ENCODE measurements at regions not wholly inside any gene's neighbourhood (a gene's known extent, or its start where the extent isn't known, plus 50 kb on each side); places are given as distances from the start of the nearest gene placed in this dataset.
"Not testable (repeated sequence)": the region's sequence is repeated elsewhere in the genome, so short reads cannot be mapped to it uniquely, and the experiment has no call there.

DNA sequence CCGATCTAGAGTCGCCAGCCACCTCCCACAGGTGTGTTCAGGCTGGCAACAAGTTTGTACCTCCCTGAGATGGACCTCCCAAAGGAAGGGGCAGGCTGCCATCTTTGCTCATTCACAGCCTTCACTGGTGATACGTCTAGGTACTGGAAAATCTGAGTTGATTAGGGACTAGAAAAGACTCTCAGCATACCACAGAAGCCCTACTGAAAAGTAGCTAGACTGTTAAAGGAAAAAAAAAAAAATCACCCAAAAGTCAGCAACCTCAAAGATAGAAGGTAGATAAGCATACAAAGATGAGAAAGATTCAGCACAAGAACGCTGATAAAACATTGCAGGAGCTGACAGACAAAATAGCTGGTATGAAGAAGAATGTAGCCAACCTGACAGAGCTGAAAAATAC, 128.6 kb upstream of the WDR75 start:
- DNase-seq, result no peak

DNA sequence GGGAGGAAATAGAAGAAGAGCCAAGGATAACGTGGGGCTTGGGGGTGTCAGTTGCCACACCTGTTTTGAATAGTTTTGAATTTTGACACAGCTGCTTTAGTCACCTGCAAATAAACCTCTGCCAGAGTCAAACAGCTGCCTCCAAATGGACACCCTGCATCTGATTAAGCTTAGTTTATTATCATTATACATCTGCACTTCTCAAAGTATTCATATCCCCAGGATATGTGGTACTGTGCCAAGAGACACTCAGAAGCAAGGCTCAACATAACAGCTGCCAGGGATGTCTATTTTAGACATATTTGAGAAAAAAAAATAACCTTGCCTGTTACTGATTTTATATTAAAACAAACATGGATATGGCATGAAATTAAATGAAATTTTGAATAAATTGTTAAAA, 122.5 kb upstream of the WDR75 start:
- no peak for DNase-seq

DNA sequence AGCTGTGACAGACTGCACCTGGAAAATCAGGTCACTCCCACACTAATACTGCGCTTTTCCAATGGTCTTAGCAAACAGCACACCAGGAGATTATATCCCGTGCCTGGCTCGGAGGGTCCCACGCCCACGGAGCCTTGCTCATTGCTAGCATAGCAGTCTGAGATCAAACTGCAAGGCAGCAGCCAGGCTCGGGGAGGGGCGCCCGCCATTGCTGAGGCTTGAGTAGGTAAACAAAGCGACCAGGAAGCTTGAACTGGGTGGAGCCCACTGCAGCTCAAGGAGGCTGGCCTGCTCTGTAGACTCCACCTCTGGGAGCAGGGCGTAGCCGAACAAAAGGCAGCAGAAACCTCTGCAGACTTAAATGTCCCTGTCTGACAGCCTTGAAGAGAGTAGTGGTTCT, 121.8 kb upstream of the WDR75 start:
- not testable (repeated sequence) for DNase-seq

DNA sequence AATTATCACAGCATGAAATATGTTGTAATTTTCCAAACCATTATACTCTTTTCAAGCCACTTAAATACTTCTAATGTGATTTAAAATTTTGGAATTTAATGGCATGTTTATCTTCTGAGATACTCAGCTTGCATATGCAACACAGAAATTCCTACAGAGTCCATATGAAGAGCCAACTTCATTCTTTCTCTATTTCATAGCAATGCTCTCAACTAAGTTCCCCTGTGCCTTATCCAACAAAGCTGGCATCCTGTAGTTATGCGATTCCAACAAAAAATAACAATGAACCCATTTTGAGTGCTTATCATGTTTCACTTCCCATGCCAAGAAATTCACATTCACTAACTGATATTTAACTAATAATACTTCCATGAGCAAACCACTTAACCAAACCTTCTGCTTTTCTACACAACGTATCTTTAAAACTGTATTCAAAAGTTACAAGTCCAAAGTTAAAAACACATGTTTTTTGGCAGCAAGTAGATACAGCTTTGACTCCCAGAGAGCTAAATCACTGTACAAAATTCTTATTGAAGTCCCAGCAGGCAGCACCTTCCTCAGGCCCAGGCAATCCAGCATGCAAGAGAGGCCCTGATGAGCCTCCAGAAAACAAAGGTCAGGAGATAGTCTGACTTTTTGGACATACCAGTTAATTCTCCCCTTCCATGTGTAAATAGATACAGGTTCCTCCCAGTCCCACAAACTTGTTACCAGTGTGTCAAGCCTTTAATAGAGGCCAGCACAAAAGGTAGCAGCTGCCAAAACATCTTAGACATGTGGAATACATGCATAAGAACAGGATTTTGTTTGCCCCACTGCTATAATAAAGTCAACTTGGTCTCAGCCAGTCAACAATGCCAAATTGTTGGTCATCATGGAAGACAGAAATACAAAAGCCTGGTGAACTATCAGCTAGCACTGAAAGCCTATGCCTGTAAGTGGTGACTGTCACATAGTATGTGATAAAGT, 113.1 kb upstream of the WDR75 start:
- DNase-seq, result no peak

DNA sequence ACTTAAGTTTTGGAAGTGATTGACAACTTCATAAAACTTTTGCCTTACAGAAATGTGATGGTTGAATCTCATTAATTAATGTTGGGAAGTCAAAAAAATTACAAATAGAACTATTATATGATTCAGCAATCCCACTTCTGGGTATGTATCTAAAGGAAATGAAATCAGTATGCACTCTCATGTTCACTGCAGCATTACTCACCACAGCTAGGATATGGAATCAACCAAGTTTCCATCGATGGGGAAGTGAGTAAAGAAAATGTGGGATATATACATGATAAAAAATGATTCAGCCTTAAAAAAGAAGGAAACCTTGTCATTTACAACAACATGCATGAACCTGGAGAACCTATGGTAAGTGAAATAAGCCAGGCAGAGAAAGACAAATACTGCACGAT, 112.4 kb upstream of the WDR75 start:
- DNase-seq, result no peak

DNA sequence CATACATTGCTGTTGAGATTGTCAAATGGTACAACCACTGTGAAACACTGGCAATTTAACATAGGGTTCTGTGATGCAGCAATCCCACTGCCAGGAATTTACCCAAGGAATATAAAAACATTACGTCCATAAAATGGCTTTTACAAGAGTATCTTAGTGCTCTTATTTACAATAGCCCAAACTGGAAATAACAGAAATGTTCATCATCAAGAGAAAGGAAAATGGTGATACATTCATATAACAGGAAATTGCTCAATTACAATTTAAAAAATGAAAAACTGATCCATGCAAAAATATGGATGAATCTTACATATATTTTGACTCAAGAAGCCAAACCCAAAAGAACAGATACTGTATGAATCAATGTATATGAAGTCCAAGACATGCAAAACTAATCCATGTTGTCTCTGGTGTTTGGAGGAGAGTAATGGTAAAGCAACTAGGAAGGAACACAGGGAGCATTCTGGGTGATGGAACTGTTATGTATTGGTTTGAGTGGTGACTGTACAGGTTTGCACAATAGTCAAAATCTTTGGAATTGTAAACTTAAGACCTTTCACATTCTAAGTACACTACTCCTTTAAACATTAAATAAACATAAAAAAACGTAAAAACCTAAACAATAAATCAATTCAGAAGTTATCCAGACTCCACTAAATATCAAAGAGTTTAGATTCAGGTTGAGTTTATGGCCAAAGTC, 104.8 kb upstream of the WDR75 start:
- no peak for DNase-seq

DNA sequence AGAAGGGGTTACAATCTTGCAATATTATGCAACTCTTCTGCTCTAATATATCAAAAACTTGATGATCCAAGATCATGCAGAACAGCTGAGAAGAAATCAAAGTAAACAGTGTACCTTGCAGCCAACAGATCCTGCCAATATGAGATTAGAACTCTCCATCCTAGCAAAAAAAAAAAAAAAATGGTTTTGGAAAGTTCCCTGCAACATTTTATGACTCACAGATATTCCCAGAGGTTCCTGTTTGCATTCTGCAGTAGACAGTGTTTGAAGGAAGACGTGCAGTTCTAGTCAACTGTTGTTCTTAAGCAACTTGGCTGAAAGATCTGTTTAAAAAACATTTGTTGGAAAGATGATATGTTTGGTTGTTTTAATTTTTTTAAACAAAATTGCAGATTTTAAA, 103.6 kb upstream of the WDR75 start:
- no peak for DNase-seq

DNA sequence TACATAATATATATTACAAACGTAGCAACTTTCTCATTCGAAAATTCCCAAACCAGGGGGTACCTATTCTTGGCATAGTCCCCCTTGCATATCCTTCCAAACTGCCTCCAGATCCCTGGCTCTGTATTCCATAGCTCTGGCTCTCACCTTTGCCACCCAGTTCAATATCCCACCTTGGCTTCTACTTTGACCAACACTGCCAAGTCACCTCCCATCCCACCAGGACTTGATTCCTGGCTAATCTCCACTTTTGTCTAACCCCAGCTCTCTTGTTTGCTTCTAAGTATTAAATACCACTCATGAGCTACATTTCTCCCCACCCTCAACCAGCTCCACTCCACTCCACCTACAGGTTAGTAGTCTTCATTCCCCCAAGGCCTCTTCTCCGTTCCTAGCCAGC, 103.2 kb upstream of the WDR75 start:
- DNase-seq, result no peak

DNA sequence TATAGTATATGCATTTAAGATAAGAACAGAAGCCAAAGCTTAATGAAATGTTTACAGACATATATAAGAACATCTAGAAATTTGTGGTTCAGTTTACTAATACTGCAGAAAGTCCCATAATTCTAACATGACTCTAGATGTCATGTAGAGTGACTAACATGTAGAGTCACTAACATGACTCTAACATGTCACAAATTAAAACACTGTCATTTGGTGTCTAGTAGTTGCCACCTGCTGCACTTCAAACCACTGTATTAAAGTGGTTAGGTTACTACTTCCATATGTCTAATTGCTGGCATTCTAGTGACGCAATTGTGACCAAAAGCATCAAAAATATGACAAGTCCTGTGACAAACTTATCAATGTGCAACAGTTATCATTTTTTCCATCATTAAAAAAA, 100.2 kb upstream of the WDR75 start:
- no peak for DNase-seq

DNA sequence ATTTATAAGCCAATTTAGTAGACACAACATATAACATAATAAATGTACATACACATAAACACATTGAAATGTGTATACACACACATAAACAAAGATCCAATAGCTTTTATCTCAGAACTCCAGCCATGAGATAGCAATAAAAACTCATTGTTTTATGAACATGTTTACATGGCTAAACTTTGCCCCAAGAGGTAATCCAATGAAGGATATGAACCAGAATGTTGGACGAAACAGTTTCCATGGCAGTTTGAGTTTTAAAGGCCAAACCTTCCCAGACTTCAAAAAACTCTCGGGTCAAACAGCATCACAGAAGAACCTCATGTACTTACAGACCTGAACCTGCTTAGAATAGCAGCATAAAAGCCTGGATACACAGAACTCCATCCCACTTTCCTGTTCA, 97.2 kb upstream of the WDR75 start:
- no peak for DNase-seq

DNA sequence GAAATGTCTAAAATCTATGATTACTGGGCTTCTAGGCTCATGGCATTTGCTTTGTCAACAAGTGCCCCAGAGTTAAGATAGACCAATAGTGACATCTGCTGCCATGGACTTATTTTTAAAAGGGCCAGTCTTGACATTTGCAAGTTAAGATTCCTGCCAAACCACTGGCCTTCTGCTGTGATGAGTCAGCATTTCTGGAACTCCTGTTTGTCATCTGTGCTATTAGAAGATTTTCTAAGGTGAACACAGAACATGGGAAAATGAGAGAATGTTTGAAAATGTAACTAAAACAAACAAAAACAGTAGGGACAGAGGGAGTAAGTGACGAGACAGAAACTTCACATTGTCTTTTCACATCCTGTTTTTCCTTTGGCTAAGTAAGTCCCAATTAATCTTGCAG, 93.7 kb upstream of the WDR75 start:
- no peak for DNase-seq

DNA sequence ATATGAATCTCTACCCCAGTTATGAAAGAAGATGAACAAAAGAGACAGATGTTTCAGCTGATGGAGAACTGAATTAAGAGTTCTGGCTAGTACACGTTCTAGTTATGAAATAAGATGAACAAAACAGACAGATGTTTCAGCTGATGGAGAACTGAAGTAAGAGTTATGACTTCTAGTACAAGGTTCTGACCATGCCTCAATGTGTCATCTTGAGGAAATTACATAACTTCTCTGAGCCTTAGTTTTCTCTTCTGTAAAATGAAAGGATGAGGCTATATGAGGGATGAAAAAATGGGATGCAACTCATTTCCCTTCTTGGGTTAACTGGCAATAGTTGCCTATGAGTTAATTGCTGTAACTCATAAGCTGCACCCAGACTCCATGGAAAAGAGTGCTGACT, 92.9 kb upstream of the WDR75 start:
- DNase-seq, result no peak

DNA sequence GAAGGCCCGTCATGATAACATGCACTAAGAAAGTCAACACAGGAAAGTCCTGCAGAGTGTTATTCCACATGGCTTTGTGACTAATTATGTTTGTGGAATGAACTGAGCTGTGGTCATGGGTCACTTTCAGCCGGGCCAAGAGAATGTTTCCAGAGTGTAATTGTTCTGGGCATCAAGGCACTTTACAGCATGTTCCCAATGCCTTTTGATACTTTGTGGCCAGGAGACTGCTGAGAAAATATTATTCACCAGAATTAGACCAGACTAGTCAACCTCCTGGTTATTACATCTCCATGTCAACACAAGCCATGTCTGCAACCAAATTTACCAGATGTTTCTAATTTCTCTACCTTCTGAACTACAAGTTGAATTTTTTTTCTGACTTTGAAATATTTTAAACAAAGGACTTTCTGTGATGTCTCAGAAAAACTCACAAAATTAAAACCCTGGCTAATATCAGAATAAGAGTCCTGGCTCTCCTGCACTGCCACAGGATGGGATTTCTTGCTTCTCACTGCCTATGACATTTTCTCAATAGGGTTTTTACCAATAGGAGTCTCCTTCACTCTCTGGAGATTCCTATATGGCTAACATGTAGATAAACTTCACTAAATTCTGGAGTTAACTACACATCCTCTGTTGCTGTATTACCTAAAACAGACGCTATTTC, 90.6 kb upstream of the WDR75 start:
- DNase-seq, result no peak

DNA sequence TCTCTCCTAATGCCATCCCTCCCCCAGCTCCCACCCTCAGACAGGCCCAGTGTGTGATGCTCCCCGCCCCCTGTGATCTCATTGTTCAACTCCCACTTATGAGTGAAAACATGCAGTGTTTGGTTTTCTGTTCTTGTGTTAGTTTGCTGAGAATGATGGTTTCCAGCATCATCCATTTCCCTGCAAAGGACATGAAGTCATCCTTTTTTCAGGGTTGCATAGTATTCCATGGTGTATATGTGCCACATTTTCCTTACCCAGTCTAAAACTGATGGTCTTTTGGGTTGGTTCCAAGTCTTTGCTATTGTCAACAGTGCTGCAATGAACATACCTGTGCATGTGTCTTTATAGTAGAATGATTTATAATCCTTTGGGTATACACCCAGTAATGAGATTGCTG, 89.3 kb upstream of the WDR75 start:
- not testable (repeated sequence) for DNase-seq

DNA sequence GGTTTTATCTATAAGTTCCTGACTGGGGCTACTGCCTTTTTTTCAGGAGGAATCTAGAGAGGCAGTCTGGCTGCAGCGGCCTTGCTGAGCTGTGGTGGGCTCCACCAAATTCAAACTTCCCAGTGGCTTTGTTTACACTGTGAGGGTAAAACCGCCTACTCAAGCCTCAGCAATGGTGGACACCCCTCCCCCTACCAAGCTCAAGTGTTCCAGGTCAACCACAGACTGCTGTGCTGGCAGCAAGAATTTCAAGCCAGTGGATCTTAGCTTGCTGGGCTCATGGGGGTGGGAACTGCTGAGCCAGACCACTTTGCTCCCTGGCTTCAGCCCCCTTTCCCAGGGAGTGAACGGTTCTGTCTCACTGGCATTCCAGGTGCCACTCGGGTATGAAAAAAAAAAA, 83.9 kb upstream of the WDR75 start:
- not testable (repeated sequence) for DNase-seq

DNA sequence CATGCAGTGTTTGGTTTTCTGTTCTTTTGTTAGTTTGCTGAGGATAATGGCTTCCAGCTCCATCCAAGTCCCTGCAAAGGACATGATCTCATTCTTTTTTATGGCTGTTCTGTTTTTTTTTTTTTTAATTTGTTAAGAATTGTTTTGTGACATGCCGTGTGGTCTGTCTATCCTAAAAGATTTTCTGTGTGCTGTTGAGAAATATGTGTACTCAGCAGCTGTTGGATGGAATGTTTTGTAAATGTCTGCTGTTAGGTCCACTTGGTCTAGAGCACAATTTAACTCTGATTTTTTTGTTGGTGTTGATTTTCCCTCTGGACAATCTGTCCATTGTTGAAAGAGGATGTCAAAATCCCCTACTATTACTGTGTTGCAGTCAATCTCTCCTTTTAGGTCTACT, 80.4 kb upstream of the WDR75 start:
- no peak for DNase-seq

DNA sequence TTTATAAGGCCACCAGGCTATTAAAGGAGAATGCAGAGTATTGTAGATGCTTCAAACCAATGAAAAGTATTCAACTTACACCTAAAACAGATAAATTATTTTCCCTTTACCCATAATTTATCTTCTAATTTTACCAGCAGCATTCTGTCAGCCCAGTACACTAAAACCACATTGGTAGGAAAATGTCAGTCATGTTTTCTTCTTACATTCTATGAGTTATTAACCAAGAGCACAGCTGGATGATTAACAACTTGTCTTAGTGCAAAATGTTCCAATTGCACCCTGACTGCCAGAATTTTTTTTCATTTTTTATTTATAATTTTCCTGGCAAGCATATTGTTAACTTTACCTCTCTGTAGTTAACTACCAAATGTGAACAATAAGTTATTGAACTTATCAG, 79.0 kb upstream of the WDR75 start:
- no peak for DNase-seq

DNA sequence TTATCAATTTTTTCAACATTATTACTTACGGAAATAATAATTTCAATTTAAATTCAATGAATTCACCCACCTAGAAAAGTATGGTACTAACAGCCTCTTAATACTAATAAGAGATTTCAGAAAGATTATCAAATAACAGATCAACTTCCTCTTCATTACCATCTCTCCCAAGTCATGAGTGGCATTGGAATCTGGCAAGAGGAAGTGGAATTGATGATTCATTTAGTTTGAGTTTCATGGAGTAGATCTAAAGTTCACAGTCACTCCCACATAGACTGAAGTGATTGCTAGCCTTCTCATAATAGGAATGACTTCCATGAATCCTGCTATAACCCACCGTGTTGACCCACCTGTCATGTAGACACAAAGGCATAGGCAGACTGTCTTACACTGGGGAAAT, 77.7 kb upstream of the WDR75 start:
- DNase-seq, result no peak

DNA sequence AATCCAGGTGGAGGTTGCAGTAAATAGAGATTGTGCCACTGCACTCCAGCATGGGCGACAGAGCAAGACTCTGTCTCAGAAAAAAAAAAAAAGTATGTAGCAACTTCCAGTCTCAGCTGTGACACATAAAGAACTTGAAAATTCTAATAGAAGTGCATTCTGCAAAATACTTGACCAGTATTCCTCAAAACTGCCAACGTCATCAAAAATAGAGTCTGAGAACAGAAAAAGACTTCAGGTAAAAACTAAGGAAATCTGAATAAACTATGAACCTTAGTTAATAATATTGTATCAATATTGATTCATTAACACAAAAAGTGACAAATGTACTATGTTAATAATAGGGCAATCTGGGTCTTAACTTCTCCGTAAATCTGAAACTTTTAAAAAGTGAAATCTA, 76.7 kb upstream of the WDR75 start:
- no peak for DNase-seq

DNA sequence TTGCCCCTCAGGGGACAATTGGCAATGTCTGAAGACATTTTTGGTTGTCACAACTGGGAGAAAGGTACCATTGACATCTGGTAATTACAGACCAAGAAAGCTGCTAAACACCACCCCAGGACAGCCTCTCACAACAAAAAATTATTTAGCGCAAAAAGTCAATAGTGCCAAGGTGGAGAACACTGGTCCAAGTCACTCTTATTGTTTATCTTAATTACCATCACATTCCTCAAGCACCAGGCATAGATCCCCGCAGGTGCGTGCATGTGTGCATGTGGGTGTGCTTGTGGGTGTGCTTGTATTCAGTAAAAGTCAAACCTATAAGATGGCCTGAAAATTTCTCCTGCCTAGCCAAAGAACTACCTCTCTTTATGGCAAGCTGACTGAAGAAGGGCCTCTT, 74.9 kb upstream of the WDR75 start:
- DNase-seq, result no peak

DNA sequence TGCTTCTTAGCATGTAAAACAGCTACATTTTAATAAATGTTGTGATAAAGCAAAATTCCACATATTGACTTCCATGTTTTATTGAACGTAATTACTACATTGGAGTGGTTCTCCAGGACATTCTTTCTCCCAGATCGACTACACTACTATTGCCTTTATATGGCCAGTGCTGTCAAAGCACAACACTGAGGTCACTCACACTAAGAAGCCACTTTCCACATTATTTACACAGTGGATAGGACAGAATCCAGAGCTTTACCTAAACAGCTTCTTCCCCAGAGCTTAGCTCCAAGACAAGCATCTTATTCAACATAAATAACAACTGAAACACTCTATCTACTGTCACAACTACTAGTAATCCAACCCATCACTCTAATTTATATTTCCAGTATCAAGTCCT, 73.9 kb upstream of the WDR75 start:
- DNase-seq, result no peak

DNA sequence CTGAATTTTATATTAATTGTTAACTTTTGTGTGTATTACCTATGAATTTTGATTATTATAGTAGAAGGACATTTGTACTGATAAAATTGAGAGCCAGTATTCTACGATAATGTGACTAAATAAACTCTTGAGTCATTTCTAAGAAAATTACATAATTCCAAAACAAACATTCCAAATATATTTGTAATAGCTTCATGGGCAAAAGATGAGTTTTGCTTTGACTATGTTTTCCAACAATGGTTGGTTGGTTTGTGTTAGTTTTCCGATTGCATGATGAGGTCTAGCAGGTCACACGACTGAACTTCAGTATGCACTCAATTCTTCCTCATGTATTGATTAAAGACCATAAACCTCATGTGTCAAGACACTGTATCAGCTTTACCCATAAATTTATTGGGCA, 71.7 kb upstream of the WDR75 start:
- DNase-seq, result no peak

DNA sequence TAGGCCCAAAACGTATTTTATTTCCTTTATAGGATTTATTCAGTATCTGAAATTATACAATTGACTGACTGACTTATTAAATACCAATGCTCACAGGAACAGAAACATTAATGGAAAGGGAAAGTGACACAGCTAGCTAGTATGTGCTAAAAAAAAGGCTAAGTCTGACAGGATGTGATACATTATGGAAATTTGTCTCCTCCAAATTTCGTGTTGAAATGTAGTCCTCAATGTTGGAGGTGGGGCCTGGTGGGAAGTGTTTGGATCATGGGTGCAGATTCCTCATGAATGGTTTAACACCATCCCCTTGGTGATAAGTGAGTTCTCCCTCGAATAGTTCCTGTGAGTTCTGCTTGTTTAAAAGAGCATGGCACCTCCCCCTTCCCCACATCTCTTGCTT, 70.6 kb upstream of the WDR75 start:
- no peak for DNase-seq

DNA sequence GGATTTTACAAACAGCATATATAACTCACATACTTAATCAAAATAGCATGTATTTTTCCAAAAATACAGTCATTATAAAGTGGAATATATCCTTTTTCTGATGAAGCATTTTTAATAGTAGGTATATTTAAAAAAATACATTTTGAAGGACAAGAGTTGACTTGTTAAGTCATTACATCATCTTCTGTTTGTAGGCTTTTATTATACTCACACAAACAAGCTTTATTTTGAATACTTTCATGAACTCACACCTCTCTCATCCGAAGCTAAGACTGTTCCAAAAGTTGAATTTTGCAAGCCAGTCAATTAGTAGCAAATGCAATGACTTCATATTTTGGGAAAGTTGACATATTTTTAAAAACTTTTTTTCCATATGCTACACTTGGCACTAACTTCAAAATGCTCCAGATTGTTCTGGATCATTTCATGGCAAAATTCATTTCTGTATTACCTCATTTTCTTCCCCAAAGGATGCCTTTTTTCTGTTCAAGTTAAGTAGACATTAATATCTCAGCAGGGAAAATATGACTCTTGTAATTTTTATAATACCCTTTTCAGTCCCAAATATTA, 68.5 kb upstream of the WDR75 start:
- no peak for DNase-seq
